GM19239 (cell line): ENCODE measurements at regions not wholly inside any gene's neighbourhood (a gene's known extent, or its start where the extent isn't known, plus 50 kb on each side); places are given as distances from the start of the nearest gene placed in this dataset.
A peak's percentile ranks its signal among the peaks of the same experiment; 100 is the strongest.
"Not testable (repeated sequence)": the region's sequence is repeated elsewhere in the genome, so short reads cannot be mapped to it uniquely, and the experiment has no call there.

Experiments
- DNase-seq: peaks from one replicate; pipeline ENCODE4 v3.0.0; 2011; ENCODE audit warnings: low spot score; ENCODE audit not compliant: insufficient read length
- FAIRE-seq: peaks from 2 replicates; lab custom pipeline; 2011; peaks lifted over from hg19 to GRCh38; lab: Jason Lieb, UNC

DNA sequence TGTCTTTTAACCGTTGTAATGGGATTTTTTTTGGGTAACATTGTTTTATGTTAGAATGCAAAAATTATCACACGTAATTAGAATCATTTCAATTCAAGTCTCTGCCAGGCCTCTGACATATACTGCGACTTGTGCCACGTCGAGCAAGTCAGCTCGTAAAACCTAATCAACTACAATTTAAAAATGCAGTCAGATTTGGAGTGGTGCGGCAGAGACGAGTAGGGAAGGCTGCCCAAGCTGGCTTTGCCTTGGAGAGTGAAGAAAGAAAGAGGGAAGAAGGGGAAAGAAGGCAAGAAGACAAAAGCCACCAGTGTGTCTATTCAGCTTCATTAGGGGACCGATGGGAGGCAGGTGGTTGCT is 110.7 kb downstream of the MIAT start:
- DNase-seq: no peak
- FAIRE-seq: no peak

DNA sequence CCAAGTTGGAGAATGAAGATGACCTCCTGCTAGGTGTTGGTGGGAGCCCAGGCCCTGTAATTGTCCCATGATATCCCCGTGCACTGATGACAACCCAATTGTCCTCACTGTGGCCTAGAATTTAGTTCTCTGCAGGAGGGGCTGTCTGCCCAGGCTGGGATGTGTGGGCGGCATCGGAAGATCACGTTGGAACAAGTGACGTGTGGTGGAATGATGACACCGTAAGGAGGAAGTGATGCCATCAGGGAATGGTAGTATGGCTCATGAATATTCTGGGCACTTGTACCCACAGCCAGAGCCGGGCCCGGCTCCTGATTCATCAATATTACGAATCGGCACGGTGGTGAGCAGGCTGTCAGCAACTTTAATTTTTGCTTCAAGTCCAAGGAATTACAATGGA is 111.6 kb downstream of the MIAT start:
- FAIRE-seq: no peak
- DNase-seq: no peak

DNA sequence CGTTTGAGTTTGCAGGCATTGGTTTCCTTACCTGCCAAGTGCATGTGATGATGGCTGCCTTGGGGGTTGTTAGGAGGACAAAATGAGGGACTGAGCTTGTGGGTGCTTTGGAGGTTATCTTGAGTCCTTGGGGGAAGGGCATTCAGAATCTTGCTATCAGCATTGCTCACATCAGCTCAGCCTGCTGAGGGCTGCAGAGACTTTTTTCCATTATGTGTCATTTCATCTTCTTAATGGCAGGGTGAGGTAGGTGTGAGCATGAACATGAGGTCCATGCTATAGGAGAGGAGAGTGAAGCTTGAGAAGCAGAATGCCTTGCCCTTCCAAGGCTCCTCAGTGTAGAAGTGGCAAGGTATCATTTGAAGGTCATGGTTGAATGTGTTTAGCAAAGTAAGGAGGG is 112.3 kb downstream of the MIAT start:
- no peak for DNase-seq

DNA sequence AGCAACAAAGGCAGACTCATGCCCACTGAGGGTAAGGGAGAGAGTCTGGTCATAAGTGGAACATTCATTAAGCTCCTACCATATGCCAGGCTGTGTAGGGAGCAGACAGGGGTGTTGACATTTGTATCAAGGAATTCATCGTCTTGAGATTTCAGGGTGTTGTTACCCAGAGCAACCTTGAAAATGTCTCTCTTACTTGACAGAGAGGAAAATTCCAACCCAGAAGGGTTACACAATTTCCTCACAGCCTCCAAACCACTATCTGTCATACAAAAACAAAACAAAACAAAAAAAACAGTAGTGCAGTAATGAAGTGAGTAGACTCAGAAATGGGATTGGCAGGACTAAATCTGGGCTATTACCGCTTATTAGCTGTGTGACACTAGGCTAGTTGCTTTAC is 113.2 kb downstream of the MIAT start:
- no peak for FAIRE-seq
- no peak for DNase-seq

More for the DNA sequence above, 112.3 kb downstream of the MIAT start:
- FAIRE-seq: no peak

DNA sequence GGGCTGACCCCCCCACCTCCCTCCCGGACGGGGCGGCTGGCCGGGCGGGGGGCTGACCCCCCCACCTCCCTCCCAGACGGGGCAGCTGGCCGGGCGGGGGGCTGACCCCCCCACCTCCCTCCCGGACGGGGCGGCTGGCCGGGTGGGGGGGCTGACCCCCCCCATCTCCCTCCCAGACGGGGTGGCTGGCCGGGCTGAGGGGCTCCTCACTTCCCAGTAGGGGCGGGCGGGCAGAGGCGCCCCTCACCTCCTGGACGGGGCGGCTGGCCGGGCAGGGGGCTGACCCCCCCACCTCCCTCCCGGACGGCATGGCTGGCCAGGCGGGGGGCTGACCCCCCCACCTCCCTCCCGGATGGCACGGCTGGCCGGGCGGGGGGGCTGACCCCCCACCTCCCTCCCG is 115.7 kb downstream of the MIAT start:
- not testable (repeated sequence) for FAIRE-seq

DNA sequence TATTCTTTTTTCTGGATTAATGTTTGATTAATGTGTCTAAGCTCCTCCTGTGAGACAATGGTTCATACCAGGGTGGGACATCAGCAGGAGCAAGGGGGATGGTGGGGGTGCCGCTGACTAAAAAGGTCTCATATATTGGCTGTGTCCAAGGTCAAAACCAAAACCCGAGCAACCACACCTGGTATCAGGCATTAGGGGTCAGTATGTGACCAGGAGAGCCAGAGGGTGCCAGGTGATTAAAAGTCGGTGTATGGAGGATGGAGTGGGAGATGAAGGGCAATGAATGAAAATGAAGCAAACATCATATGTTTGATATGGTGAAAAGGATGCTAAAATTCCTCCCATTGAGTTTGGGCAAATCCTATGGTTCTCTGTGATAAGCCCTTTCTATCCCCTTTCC is 118.0 kb downstream of the MIAT start:
- DNase-seq (no peak), FAIRE-seq (no peak)

More for the DNA sequence above, 115.7 kb downstream of the MIAT start:
- not testable (repeated sequence) for DNase-seq

DNA sequence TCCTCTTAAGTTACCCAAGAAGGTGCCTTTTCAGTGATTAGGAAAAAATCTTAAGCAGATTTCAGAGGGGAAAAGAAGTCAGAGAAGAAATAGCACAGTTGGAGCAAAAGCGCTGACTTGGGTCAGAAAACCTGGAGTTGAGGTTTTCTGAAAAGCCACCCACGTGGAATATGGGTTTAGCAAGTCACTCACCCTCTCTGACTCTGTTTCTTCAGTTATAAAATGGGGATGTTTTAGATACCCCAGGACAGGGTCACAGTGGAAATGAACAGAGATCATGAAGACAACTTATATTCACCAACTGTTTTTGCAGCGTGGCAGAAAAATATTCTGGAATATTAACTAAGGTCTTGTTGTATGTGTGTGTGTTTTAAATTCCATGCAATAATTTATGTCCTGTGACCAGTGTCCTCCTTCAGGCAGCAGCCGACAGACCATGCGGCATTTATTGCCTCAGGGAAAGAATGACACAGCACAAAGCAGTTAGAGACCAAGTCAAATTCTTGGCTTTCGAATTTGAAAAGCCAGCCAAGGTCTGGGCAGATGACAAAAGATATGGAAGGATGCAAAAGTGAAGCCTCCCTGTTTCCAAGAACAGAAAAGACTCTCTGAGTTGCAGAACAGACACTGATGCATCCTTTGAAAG is 119.9 kb downstream of the MIAT start:
- FAIRE-seq: no peak

DNA sequence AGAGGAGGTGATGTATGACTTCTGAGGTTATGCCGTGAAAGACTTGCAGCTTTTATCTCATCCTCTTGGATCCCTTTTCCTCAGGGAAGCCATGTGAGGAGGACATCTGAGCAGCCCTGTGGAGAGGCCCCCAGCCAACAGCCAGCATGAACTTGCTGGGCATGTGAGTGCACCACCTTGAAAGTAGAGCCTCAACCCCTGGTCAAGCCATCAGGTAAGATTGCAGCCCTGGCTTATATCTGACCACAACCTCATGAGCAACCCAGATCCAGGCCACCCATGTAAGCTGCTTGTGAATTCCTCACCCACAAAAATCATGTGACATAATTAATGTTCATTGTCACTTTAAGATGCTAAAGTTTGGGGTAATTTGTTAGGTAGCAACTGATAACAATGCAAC is 121.0 kb downstream of the MIAT start:
- no peak for FAIRE-seq
- no peak for DNase-seq

More for the DNA sequence above, 119.9 kb downstream of the MIAT start:
- no peak for DNase-seq

DNA sequence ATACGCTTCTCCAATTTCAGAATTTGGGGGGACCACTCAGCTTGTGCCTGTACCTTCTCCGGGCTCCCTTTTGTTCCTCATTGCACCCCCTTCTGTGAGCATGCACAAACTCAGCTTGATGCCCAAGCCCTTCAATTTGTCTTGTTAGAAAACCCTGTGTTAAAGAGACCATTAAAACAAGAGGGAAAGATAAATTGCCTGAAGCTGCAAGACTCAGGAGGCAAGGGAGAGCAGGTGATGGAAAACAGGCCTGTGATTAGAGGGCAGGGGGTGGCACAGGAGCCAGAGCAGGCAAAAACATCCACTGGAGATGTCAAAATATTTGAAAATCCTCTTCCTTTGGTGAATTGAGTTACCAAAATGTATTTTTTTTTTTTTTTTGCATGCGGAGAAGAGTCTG is 121.7 kb downstream of the MIAT start:
- no peak for DNase-seq
- no peak for FAIRE-seq

DNA sequence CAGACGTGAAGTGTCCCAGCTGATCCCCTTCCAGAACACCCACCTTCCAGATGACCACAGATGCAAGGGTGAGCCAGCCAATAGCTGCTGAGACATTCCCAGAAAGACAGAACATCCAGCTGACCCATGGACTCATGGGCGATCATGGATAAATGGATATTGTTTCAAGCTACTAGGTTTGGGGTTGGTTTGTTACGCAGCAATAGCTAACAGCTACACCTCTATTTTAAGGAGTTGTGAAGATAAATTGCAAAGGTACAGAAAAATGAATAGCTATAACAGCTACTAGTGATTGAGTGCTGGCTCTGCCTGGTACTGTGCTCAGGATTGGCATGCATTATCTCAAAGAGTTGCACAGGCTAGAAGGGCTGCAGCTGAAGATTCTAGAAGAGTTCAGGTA is 122.5 kb downstream of the MIAT start:
- FAIRE-seq (no peak), DNase-seq (no peak)

DNA sequence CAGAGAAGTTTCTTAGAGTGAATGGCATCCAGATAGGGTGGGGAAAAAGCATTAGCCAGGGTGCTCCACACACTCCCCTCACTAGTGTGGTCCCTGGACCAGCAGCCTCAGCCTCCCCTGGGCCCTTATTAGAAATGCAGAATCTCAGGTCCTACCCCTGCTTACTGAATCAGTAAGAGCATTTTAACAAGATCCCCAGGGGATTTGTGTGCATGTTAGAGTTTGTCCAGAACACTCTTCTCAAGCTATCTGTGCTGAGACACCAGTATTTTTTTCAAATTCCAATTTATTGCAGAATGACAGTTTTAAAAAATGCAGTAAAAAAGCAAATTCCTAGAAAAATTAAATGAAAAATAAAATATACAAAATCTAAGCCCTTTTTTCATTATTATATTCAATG is 123.1 kb downstream of the MIAT start:
- FAIRE-seq (no peak), DNase-seq (no peak)

DNA sequence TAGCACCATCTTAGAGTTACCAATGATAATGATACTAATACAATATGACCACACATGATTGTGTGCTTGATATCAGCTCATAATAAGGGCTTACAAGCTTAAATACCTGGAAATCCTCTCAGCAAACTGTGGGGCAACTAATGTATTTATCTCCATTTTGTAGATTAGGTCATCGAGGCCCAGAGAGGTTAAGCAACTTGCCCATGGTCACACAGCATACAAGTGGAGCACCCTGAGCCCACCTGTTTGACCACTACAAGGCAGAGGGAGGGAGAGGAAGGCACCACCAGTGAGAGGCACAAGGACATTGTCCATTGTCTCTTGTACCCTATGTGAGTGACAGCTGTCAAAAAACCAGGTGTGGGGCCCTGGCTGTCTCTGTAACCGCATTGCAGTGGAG is 123.7 kb downstream of the MIAT start:
- DNase-seq (no peak), FAIRE-seq (no peak)

DNA sequence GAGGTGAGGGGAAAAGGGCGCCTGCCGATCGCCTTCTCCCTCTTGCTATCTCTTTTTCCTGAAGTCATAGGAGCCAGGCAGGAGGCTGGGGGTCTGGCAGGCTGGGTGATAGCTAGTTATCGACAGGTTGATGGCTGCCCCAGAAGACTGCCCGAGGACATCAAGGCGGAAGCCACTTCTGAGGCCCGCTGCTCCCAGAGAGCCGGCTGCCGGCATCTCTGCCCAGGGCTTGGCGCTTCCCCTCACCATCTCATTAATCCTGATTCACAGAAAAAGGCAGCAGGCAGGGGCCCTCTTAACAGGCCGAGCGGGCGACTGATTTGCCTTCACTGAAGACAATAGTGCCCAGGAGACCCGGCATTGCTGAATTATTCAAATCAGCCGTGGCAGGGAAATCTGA is 124.2 kb downstream of the MIAT start:
- DNase-seq (no peak), FAIRE-seq (no peak)

DNA sequence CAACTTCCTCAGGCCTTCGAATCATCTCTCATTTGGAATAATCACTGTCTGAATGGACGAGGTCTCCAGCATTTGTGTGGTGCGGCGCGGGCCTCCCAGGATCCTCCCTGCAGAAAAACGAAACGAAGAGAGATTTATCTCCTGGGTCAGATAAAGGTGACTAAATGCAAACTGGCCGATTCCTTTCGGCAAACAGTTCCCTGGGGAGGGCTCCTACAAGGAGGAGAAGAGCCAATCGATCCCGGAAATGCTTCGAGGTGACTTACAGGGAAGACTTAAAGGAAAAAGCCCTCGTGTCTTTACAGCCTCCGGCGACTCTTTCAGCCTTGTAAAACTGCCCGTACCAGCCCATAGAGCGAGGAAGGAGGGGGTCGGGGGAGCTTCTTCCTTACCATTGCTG is 126.5 kb downstream of the MIAT start:
- DNase-seq: no peak
- no peak for FAIRE-seq

DNA sequence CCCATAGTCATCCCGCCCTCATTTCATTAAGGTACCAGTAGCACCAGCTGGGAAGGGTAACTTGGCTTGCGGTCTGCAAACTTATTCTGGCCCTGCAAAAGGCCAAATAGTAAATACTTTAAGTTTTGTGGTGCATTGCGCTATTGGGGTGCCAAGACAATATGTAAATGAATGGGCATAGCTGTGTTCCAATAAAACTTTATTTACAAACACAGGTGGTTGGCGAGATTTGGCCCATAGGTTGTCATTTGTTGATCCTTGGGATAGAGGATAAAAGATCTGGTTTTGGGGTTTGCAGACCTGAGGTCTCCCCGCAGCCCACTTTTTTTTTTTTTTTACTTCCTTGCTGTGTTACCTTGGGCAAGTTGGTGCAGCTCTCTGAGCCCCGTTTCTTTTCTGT is 127.4 kb downstream of the MIAT start:
- FAIRE-seq: no peak
- DNase-seq: no peak

DNA sequence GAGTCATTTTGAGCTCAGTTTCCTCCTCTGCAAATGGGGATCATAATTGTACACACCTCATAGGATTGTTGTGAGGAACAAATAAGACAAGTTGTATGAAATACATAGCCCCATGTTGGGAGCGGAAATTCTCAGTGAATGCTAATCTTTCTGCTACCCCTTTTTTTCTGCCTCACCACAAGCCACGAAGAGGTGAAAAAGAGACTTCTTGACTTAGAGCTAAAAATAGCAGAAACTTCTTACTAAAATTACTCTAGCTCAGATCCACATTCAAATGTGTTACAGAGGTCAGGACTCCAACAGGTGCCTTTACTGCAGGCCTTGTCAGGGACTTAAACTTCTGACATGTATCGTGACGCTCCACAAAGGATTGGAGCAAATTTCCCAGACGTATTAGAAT is 128.5 kb downstream of the MIAT start:
- FAIRE-seq (no peak), DNase-seq (peak; percentile 16)

DNA sequence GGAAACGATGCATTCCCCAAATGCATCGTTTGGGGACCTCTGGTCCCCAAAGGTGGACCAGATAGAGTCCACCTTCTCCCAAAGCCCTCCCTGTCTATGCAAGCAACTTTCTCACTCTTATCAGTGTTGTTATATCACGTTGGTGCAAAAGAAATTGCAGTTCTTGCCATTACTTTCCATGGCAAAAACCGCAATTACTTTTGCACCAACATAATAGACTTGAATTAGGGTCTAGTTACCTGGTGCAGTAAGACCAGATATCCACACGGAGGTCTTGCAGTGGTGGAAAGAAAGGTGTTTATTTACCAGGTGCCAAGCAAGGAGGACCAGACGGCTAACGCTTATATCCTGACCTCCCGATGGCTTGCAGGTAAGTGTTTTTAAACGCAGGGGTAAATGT is 129.0 kb downstream of the MIAT start:
- no peak for DNase-seq
- no peak for FAIRE-seq

DNA sequence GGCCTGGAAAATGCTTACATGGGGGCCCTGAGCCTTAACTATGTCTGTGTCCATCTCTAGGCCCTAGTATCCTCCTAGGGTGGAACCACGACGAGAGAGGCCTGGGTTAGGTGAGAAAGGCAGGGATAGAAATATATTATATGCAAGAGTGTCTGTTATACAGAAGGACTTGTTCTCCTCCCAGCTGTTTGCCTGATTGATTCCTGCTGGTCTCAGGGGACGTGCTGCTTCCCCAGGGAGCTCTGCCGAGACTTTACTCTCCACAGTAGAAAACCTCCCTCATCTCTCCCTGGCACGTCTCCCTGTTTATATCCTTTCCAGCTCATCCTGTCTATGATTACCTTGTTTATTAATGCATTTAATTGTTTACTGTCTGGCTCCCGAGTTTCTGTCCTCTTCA is 132.6 kb downstream of the MIAT start:
- DNase-seq: no peak
- FAIRE-seq: no peak

DNA sequence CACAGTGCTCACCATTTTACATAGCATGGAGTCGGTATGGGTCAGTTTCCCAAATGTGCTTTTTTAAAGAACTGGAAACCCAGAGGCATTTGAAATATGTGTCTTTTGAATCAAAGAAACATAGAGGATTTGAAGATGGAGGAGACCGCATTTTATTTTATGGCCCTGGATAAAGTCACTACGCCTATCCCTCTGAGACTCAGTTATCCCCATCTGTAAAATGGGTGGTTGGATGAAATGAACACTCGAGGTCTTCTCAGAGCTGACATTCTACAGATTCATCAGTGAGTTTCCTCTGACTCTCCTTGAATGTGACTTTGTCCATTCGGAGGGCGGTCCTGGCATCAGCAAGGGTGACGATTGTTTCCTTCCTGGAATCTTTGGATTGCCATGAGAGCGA is 135.1 kb downstream of the MIAT start:
- DNase-seq (no peak), FAIRE-seq (no peak)

DNA sequence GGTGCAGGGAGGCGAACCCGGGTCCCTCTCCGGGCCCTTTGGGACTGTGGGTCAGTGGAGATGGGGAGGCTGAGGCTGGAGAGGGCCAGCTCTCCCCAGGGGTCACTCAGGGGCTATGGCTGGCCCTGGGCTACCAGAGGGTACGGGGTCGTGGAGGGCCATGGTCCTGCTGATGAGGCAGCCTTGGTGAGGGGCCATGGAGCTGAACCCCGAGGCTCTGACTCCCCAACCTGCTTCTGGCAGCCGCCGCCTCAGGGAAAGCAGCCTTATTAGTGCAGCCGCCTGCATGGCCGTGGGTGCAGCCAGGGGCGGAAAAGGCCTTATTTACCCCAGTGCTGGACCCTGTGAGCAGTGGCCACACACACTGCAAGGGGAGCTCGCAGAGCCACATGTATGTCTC is 139.4 kb downstream of the MIAT start:
- FAIRE-seq: no peak
- no peak for DNase-seq

DNA sequence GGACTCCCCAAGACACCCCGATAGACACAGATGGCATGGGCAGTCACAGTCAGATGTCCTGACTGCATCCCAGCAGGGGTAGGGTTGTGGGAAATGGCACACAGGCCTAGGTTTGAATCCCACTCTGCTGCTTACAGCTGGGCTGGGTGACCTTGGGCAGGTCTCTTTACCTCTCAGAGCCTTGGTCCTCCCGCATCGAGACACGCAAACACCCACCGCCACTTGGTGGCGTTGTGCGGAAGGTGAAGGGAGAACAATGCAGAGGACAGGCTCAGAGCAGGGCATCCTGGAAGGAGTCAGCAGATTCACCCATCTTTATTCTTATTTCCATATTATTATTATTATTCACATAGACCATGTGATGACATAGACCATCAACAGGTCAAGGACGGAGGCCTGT is 140.5 kb downstream of the MIAT start:
- DNase-seq (no peak), FAIRE-seq (no peak)

DNA sequence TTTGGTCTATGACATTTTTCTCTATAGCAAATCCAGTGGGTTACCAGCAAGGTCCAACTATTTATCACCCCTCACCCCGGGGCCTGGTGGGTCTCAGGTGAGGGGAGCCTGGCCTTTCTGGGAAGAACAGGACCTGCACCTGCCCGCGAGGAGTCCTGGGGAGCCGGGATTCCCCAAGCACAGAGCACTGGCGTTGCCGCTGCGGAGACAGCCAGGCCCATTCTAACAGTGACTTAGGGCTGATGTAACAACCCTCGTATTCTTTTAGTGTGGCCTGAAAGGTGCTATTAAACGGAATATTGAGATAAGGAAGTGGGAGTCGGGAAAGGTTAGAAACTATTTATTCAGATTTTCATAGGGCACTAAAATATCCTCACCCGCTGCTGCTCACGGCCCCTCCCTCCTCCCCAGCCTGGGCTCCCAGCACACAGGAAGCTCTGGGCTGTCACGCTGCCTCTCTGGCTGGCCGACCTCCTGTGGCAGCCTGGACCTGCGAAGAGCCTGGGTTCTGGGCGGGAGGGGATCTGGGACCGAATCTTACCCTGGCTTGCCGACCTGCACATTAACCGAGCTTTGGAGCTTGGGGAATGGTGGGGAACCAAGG is 141.2 kb downstream of the MIAT start:
- DNase-seq (no peak), FAIRE-seq (no peak)
